ENCODE measurements at regions not wholly inside any gene's neighbourhood (a gene's known extent, or its start where the extent isn't known, plus 50 kb on each side); places are given as distances from the start of the nearest gene placed in this dataset.

- TF ChIP-seq EZH2 (IDR thresholded peaks at IDR 0.05): no peak
- no peak for TF ChIP-seq POLR2AphosphoS5 (IDR thresholded peaks at IDR 0.05; ENCODE audit: borderline replicate concordance, low read depth, low read length)
- no peak for TF ChIP-seq FOXP2 (optimal IDR thresholded peaks at IDR 0.05; ENCODE audit: control extremely low read depth, extremely low read length, insufficient read depth)
These were observed 1032.1 kb downstream of the NTRK3 start for GRCh38 chr15:87224404-87224803.
